ENCODE measurements at regions not wholly inside any gene's neighbourhood (a gene's known extent, or its start where the extent isn't known, plus 50 kb on each side); places are given as distances from the start of the nearest gene placed in this dataset.

GRCh38 chr22:35488513-35488912 lies 52.1 kb upstream of the RASD2 start:
- FAIRE-seq (no peak), DNase-seq (no peak)
- Histone ChIP-seq H3K27ac (ENCODE audit: low read depth in 2 of 2, low read length in 2 of 2) (no peak overlapping the region), H3K4me1 (ENCODE audit: control insufficient read depth in 2 of 3, insufficient read depth in 2 of 3, low read depth in 1 of 3, low read length in 3 of 3) (no peaks in the 10 kb centered on the region), H3K27me3 (ENCODE audit: control insufficient read depth, insufficient read depth, low read length) (no peaks in the 10 kb centered on the region), H3K9me3 (ENCODE audit: control insufficient read depth in 2 of 3, insufficient read depth in 1 of 3, low read length in 3 of 3) (no peaks in the 10 kb centered on the region), H3K9ac (ENCODE audit: low read length in 3 of 3) (no peak overlapping the region), H3K36me3 (ENCODE audit: control insufficient read depth in 2 of 3, insufficient read depth in 3 of 3, low read length in 3 of 3) (no peaks in the 10 kb centered on the region), H3K4me3 (ENCODE audit: low read length in 3 of 3) (no peak overlapping the region)
- intact Hi-C loops (cut with DNase I) = no loop called here
- TF ChIP-seq CTCF (IDR thresholded peaks at IDR 0.05; ENCODE audit: borderline replicate concordance, extremely low read depth, insufficient read depth) = no peak

- FAIRE-seq (no peak), DNase-seq (no peak)
These were observed 51.4 kb upstream of the RASD2 start for GRCh38 chr22:35489239-35489638.

More at GRCh38 chr22:35489239-35489638, 51.4 kb upstream of the RASD2 start:
- intact Hi-C loops (cut with DNase I) = no loop called here
- no peak overlapping the region for H3K27ac ChIP-seq (ENCODE audit: low read depth in 2 of 2, low read length in 2 of 2)
- H3K4me1 ChIP-seq (ENCODE audit: control insufficient read depth in 2 of 3, insufficient read depth in 2 of 3, low read depth in 1 of 3, low read length in 3 of 3) = no peaks in the 10 kb centered on the region
- no peaks in the 10 kb centered on the region for H3K36me3 ChIP-seq (ENCODE audit: control insufficient read depth in 2 of 3, insufficient read depth in 3 of 3, low read length in 3 of 3)
- TF ChIP-seq CTCF (IDR thresholded peaks at IDR 0.05; ENCODE audit: borderline replicate concordance, extremely low read depth, insufficient read depth) = no peak
- H3K9ac ChIP-seq (ENCODE audit: low read length in 3 of 3) = no peak overlapping the region
- H3K4me3 ChIP-seq (ENCODE audit: low read length in 3 of 3) = no peak overlapping the region
- no peaks in the 10 kb centered on the region for H3K27me3 ChIP-seq (ENCODE audit: control insufficient read depth, insufficient read depth, low read length)
- H3K9me3 ChIP-seq (ENCODE audit: control insufficient read depth in 2 of 3, insufficient read depth in 1 of 3, low read length in 3 of 3) = no peaks in the 10 kb centered on the region
